Parathyroid adenoma (tissue), 2 donors: ENCODE measurements at regions not wholly inside any gene's neighbourhood (a gene's known extent, or its start where the extent isn't known, plus 50 kb on each side); places are given as distances from the start of the nearest gene placed in this dataset.

Experiments
- H2AFZ ChIP-seq: fragments of 300-600 bp; sonication (generic); one replicate; pipeline ENCODE4 v1.7.0; 2017; ENCODE audit warnings: antibody characterized with exemption, mild to moderate bottlenecking
- H3K27ac ChIP-seq: fragments of 300-600 bp; sonication (generic); one replicate; pipeline ENCODE4 v1.7.0; 2017
- H3K27me3 ChIP-seq: fragments of 300-600 bp; sonication (generic); one replicate; pipeline ENCODE4 v1.7.0; 2017; ENCODE audit warnings: low read length; ENCODE audit not compliant: control insufficient read depth, insufficient read depth
- H3K36me3 ChIP-seq: fragments of 300-600 bp; sonication (generic); one replicate; pipeline ENCODE4 v1.7.0; 2017; ENCODE audit warnings: low read length; ENCODE audit not compliant: control insufficient read depth, insufficient read depth
- H3K4me1 ChIP-seq: fragments of 300-600 bp; sonication (generic); one replicate; pipeline ENCODE4 v1.7.0; 2017; ENCODE audit warnings: control low read depth
- H3K4me2 ChIP-seq: fragments of 300-600 bp; sonication (generic); one replicate; pipeline ENCODE4 v1.7.0; 2017; ENCODE audit warnings: low read length
- H3K4me3 ChIP-seq: fragments of 300-600 bp; sonication (generic); one replicate; pipeline ENCODE4 v1.7.0; 2017; ENCODE audit warnings: low read depth, low read length
- H3K79me2 ChIP-seq: fragments of 300-600 bp; sonication (generic); one replicate; pipeline ENCODE4 v1.7.0; 2017; ENCODE audit warnings: control low read depth
- H3K9ac ChIP-seq: fragments of 300-600 bp; sonication (generic); one replicate; pipeline ENCODE4 v1.7.0; 2017; ENCODE audit warnings: mild to moderate bottlenecking
- H3K9me3 ChIP-seq: fragments of 300-600 bp; sonication (generic); one replicate; pipeline ENCODE4 v1.7.0; 2017; ENCODE audit warnings: low read length; ENCODE audit not compliant: control insufficient read depth
- TF ChIP-seq, protein P1 (sequence below): fragments of 300-600 bp; sonication (generic); IDR thresholded peaks from one replicate; pipeline ENCODE4 v1.7.0; 2017; ENCODE audit warnings: antibody characterized with exemption, mild to moderate bottlenecking
- donor health status: primary hyperparathyroidism.

DNA sequence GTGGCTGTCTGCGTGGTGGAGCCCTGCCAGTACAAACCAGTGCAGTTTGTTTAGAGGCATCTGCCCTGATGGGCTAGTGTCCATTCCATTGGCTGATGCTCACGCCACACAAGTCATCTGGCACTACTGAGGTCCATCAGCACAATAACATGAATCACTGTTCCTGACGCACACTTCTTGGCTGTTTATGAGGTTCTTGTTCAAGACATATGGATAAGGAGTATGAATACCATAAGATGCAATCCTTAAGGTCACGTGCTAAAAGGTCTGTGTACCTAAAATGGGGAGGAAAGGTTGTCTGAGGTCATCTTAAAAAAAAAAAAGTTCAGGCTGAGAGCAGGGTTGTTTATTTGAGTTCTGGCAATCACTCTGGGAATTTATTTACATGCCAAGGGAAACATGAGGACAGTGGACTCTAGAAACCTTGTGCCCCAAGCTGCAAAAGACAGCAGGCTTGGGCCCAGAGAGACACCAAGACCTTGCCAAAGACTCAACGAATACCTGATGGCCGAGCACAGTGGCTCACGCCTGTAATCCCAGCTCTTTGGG, 54.1 kb upstream of the SHLD1 start:
- H3K79me2 ChIP-seq: no peaks in the 10 kb centered on the region
- H3K9me3 ChIP-seq: no peaks in the 10 kb centered on the region
- H3K27me3 ChIP-seq: no peaks in the 10 kb centered on the region
- no peak overlapping the region for H3K4me2 ChIP-seq
- H3K36me3 ChIP-seq: no peaks in the 10 kb centered on the region
- no peak overlapping the region for H2AFZ ChIP-seq
- H3K9ac ChIP-seq: no peak overlapping the region
- H3K4me1 ChIP-seq: no peaks in the 10 kb centered on the region
- TF ChIP-seq, protein P1, sequence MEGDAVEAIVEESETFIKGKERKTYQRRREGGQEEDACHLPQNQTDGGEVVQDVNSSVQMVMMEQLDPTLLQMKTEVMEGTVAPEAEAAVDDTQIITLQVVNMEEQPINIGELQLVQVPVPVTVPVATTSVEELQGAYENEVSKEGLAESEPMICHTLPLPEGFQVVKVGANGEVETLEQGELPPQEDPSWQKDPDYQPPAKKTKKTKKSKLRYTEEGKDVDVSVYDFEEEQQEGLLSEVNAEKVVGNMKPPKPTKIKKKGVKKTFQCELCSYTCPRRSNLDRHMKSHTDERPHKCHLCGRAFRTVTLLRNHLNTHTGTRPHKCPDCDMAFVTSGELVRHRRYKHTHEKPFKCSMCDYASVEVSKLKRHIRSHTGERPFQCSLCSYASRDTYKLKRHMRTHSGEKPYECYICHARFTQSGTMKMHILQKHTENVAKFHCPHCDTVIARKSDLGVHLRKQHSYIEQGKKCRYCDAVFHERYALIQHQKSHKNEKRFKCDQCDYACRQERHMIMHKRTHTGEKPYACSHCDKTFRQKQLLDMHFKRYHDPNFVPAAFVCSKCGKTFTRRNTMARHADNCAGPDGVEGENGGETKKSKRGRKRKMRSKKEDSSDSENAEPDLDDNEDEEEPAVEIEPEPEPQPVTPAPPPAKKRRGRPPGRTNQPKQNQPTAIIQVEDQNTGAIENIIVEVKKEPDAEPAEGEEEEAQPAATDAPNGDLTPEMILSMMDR: no peak
- no peak overlapping the region for H3K4me3 ChIP-seq
- no peak overlapping the region for H3K27ac ChIP-seq

DNA sequence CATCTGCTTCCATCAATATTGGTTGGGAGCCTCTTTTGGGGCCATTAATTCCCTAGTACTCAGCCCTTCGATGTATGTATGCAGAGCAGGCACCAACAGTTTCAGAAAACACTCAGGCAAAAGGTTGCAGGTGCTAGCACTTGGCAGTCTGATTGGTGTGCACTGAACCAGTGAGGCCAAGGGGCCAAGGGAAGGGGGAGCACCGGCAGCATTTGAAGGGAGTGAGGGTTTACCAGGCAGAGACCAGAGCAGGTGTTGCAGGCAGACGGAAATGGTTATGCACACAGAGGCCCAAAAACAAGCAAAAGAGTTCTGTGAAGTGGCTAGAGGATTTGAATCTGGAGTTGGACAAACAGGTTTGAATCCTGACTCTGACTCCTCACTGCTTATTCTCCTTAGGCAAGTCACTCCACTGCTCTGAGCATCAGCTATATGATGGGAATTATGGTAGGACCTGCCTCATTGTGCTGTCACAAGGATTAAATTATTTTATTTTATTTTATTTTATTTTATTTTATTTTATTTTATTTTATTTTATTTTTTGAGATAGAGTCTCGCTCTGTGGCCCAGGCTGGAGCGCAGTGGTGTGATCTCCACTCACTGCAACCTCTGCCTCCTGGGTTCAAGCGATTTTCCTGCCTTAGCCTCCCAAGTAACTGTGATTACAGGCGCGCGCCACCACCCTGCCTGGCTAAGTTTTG, 58.1 kb upstream of the SHLD1 start:
- H3K36me3 ChIP-seq: no peaks in the 10 kb centered on the region
- no peaks in the 10 kb centered on the region for H3K79me2 ChIP-seq
- TF ChIP-seq, protein P1: no peak
- no peak overlapping the region for H3K4me3 ChIP-seq
- no peaks in the 10 kb centered on the region for H3K9me3 ChIP-seq
- H3K27me3 ChIP-seq: no peaks in the 10 kb centered on the region
- no peak overlapping the region for H3K9ac ChIP-seq
- H3K4me2 ChIP-seq: no peak overlapping the region
- H2AFZ ChIP-seq: no peak overlapping the region
- no peaks in the 10 kb centered on the region for H3K4me1 ChIP-seq
- H3K27ac ChIP-seq: no peak overlapping the region

GRCh38 chr20:5689463-5689862, 60.7 kb upstream of the SHLD1 start:
- Histone ChIP-seq H3K27ac (no peak overlapping the region), H3K79me2 (no peaks in the 10 kb centered on the region), H3K27me3 (no peaks in the 10 kb centered on the region), H3K36me3 (no peaks in the 10 kb centered on the region), H2AFZ (no peak overlapping the region), H3K4me2 (no peak overlapping the region), H3K9ac (no peak overlapping the region), H3K4me3 (no peak overlapping the region), H3K9me3 (no peaks in the 10 kb centered on the region), H3K4me1 (no peaks in the 10 kb centered on the region)
- TF ChIP-seq, protein P1: no peak

- peak overlapping the region; percentile 49 for H3K27ac ChIP-seq
- no peak overlapping the region for H2AFZ ChIP-seq
- no peaks in the 10 kb centered on the region for H3K79me2 ChIP-seq
- TF ChIP-seq, protein P1: no peak
- H3K4me1 ChIP-seq: no peaks in the 10 kb centered on the region
- no peaks in the 10 kb centered on the region for H3K9me3 ChIP-seq
- no peak overlapping the region for H3K4me3 ChIP-seq
- no peak overlapping the region for H3K4me2 ChIP-seq
- no peaks in the 10 kb centered on the region for H3K36me3 ChIP-seq
- no peak overlapping the region for H3K9ac ChIP-seq
- no peaks in the 10 kb centered on the region for H3K27me3 ChIP-seq
These were observed 61.7 kb upstream of the SHLD1 start for GRCh38 chr20:5688431-5688972.
